ENCODE measurements at regions not wholly inside any gene's neighbourhood (a gene's known extent, or its start where the extent isn't known, plus 50 kb on each side); places are given as distances from the start of the nearest gene placed in this dataset.

DNA sequence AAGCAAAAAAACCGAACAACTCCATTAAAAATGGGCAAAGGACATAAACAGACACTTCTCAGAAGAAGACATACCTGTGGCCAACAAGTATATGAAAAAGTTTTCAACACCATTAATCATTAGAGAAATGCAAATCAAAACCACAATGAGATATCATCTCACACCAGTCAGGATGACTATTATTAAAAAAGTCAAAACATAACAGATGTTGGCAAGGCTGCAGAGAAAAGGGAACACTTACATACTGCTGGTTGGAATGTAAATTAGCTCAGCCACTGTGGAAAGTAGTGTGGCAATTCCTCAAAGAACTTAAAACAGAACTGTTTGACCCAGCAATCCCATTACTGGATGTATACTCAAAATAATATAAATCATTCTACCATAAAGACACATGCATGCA is 436.3 kb downstream of the KLHL13 start (continued):
- TF ChIP-seq, protein P1, sequence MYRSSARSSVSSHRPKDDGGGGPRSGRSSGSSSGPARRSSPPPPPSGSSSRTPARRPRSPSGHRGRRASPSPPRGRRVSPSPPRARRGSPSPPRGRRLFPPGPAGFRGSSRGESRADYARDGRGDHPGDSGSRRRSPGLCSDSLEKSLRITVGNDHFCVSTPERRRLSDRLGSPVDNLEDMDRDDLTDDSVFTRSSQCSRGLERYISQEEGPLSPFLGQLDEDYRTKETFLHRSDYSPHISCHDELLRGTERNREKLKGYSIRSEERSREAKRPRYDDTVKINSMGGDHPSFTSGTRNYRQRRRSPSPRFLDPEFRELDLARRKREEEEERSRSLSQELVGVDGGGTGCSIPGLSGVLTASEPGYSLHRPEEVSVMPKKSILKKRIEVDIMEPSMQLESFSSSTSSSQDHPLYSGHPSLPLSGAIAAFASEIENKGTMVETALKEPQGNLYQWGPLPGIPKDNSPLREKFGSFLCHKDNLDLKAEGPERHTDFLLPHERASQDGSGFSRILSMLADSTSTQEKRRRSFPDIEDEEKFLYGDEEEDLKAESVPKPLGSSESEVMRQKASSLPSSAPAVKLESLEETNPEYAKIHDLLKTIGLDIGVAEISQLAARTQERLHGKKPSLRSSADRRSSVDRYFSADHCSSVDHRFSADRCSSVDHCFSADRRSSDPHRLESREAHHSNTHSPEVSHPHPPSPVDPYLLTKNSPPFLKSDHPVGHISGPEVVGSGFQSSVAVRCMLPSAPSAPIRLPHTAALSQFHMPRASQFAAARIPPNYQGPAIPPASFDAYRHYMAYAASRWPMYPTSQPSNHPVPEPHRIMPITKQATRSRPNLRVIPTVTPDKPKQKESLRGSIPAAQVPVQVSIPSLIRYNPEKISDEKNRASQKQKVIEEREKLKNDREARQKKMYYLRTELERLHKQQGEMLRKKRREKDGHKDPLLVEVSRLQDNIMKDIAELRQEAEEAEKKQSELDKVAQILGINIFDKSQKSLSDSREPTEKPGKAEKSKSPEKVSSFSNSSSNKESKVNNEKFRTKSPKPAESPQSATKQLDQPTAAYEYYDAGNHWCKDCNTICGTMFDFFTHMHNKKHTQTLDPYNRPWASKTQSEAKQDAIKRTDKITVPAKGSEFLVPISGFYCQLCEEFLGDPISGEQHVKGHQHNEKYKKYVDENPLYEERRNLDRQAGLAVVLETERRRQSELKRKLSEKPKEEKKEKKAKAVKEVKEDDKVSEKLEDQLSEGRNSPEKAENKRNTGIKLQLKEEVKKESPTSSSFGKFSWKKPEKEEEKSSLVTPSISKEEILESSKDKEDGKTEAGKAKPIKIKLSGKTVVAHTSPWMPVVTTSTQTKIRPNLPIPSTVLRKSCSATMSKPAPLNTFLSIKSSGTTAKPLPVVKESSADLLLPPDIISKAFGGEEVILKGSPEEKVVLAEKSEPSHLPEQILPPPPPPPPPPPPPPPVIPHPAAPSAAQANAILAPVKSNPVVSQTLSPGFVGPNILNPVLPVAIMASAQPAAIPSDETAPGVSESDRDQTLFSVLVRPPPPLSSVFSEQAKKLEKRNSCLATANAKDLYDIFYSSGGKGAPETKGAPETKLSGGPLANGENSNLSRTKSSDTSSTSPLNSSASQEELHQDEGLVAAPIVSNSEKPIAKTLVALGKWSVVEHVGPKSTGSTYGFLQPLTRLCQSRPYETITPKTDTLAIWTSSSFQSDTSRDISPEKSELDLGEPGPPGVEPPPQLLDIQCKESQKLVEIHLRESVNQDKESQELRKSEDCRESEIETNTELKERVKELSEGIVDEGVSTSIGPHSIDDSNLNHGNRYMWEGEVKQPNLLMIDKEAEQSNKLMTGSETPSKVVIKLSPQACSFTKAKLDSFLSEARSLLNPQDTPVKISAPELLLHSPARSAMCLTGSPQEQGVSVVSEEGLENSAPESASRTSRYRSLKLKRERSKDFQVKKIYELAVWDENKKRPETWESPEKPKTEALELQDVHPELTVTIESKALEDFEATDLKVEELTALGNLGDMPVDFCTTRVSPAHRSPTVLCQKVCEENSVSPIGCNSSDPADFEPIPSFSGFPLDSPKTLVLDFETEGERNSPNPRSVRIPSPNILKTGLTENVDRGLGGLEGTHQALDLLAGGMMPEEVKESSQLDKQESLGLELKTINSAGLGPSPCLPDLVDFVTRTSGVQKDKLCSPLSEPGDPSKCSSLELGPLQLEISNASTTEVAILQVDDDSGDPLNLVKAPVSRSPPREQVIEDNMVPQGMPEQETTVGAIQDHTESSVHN (CRISPR knock-in tag; IDR thresholded peaks at IDR 0.05) = no peak
- TF ChIP-seq ZMYM3 (CRISPR knock-in tag; IDR thresholded peaks at IDR 0.05) (no peak), SALL1 (CRISPR knock-in tag; IDR thresholded peaks at IDR 0.05) (no peak), PAWR (CRISPR knock-in tag; IDR thresholded peaks at IDR 0.05; ENCODE audit: borderline replicate concordance) (no peak), ZNF10 (CRISPR knock-in tag; IDR thresholded peaks at IDR 0.05; ENCODE audit: borderline replicate concordance, low read depth) (no peak), EP300 (IDR thresholded peaks at IDR 0.05; ENCODE audit: low read depth in 2 of 2, low read length in 2 of 2) (no peak), EP300 (CRISPR knock-in tag; IDR thresholded peaks at IDR 0.05; ENCODE audit: borderline replicate concordance) (no peak), ZBTB38 (CRISPR knock-in tag; IDR thresholded peaks at IDR 0.05) (no peak), ZNF382 (CRISPR knock-in tag; IDR thresholded peaks at IDR 0.05; ENCODE audit: borderline replicate concordance) (no peak)

Measured in HepG2 (cell line).